ENCODE measurements at regions not wholly inside any gene's neighbourhood (a gene's known extent, or its start where the extent isn't known, plus 50 kb on each side); places are given as distances from the start of the nearest gene placed in this dataset.

- intact Hi-C loops (cut with DNase I), result no loop called here
- Histone ChIP-seq H3K9ac (ENCODE audit: low read length in 3 of 3) (no peak overlapping the region), H3K9me3 (ENCODE audit: control insufficient read depth in 2 of 3, insufficient read depth in 1 of 3, low read length in 3 of 3) (no peaks in the 10 kb centered on the region), H3K27ac (ENCODE audit: low read depth in 2 of 2, low read length in 2 of 2) (no peak overlapping the region), H3K36me3 (ENCODE audit: control insufficient read depth in 2 of 3, insufficient read depth in 3 of 3, low read length in 3 of 3) (no peaks in the 10 kb centered on the region), H3K4me1 (ENCODE audit: control insufficient read depth in 2 of 3, insufficient read depth in 2 of 3, low read depth in 1 of 3, low read length in 3 of 3) (no peaks in the 10 kb centered on the region), H3K27me3 (ENCODE audit: control insufficient read depth, insufficient read depth, low read length) (no peaks in the 10 kb centered on the region), H3K4me3 (ENCODE audit: low read length in 3 of 3) (no peak overlapping the region)
- TF ChIP-seq CTCF (IDR thresholded peaks at IDR 0.05; ENCODE audit: borderline replicate concordance, extremely low read depth, insufficient read depth), result no peak
- FAIRE-seq (peak; percentile 25), DNase-seq (no peak)
These were observed 287.5 kb downstream of the PTGER3 start for GRCh38 chr1:70760154-70760553.

- Histone ChIP-seq H3K9ac (ENCODE audit: low read length in 3 of 3) (no peak overlapping the region), H3K9me3 (ENCODE audit: control insufficient read depth in 2 of 3, insufficient read depth in 1 of 3, low read length in 3 of 3) (no peaks in the 10 kb centered on the region), H3K36me3 (ENCODE audit: control insufficient read depth in 2 of 3, insufficient read depth in 3 of 3, low read length in 3 of 3) (no peaks in the 10 kb centered on the region), H3K27ac (ENCODE audit: low read depth in 2 of 2, low read length in 2 of 2) (no peak overlapping the region), H3K4me1 (ENCODE audit: control insufficient read depth in 2 of 3, insufficient read depth in 2 of 3, low read depth in 1 of 3, low read length in 3 of 3) (no peaks in the 10 kb centered on the region), H3K27me3 (ENCODE audit: control insufficient read depth, insufficient read depth, low read length) (no peaks in the 10 kb centered on the region), H3K4me3 (ENCODE audit: low read length in 3 of 3) (no peak overlapping the region)
- FAIRE-seq, result no peak
- no peak for DNase-seq
- TF ChIP-seq CTCF (IDR thresholded peaks at IDR 0.05; ENCODE audit: borderline replicate concordance, extremely low read depth, insufficient read depth), result no peak
- intact Hi-C loops (cut with DNase I), result no loop called here
These were observed 285.2 kb downstream of the PTGER3 start for GRCh38 chr1:70762386-70762785.

- no peak for TF ChIP-seq CTCF (IDR thresholded peaks at IDR 0.05; ENCODE audit: borderline replicate concordance, extremely low read depth, insufficient read depth)
- no peaks in the 10 kb centered on the region for H3K36me3 ChIP-seq (ENCODE audit: control insufficient read depth in 2 of 3, insufficient read depth in 3 of 3, low read length in 3 of 3)
- H3K4me3 ChIP-seq (ENCODE audit: low read length in 3 of 3), result no peak overlapping the region
- no peak for DNase-seq
- no peaks in the 10 kb centered on the region for H3K27me3 ChIP-seq (ENCODE audit: control insufficient read depth, insufficient read depth, low read length)
- no peak for FAIRE-seq
- H3K9ac ChIP-seq (ENCODE audit: low read length in 3 of 3), result no peak overlapping the region
- no peaks in the 10 kb centered on the region for H3K4me1 ChIP-seq (ENCODE audit: control insufficient read depth in 2 of 3, insufficient read depth in 2 of 3, low read depth in 1 of 3, low read length in 3 of 3)
- no peak overlapping the region for H3K27ac ChIP-seq (ENCODE audit: low read depth in 2 of 2, low read length in 2 of 2)
- intact Hi-C loops (cut with DNase I), result no loop called here
- no peaks in the 10 kb centered on the region for H3K9me3 ChIP-seq (ENCODE audit: control insufficient read depth in 2 of 3, insufficient read depth in 1 of 3, low read length in 3 of 3)
These were observed 282.9 kb downstream of the PTGER3 start for GRCh38 chr1:70764747-70765146.

- no peak for TF ChIP-seq CTCF (IDR thresholded peaks at IDR 0.05; ENCODE audit: borderline replicate concordance, extremely low read depth, insufficient read depth)
- Histone ChIP-seq H3K27ac (ENCODE audit: low read depth in 2 of 2, low read length in 2 of 2) (no peak overlapping the region), H3K36me3 (ENCODE audit: control insufficient read depth in 2 of 3, insufficient read depth in 3 of 3, low read length in 3 of 3) (no peaks in the 10 kb centered on the region), H3K9me3 (ENCODE audit: control insufficient read depth in 2 of 3, insufficient read depth in 1 of 3, low read length in 3 of 3) (peaks cover 0 to 6% (median 0%) of the 10 kb centered on the region in 3 donors), H3K27me3 (ENCODE audit: control insufficient read depth, insufficient read depth, low read length) (no peaks in the 10 kb centered on the region), H3K4me3 (ENCODE audit: low read length in 3 of 3) (no peak overlapping the region), H3K4me1 (ENCODE audit: control insufficient read depth in 2 of 3, insufficient read depth in 2 of 3, low read depth in 1 of 3, low read length in 3 of 3) (no peaks in the 10 kb centered on the region), H3K9ac (ENCODE audit: low read length in 3 of 3) (no peak overlapping the region)
- FAIRE-seq (peak; percentile 3), DNase-seq (no peak)
- intact Hi-C loops (cut with DNase I), result no loop called here
These were observed 280.2 kb downstream of the PTGER3 start for GRCh38 chr1:70767377-70767776.

Measured in kidney (tissue), 13 donors.